Panc1 (cell line): ENCODE measurements at regions not wholly inside any gene's neighbourhood (a gene's known extent, or its start where the extent isn't known, plus 50 kb on each side); places are given as distances from the start of the nearest gene placed in this dataset.

Source experiments
- ATAC-seq: fragments of 200-7000 bp; cut with Tn5 transposase; 2 replicates; pipeline ENCODE4 v1.9.1; 2020; ENCODE audit warnings: mild to moderate bottlenecking, moderate library complexity
- BruUV-seq: library from RNA; stranded (reverse); fragments of 400-500 nt; replicated peaks from 2 replicates; lab custom pipeline; 2021; lab: Mats Ljungman, UMichigan
- CTCF ChIA-PET: fragments of 300-600 bp; sonication (Branson Sonifier 250); formaldehyde crosslinking; loops from one replicate; lab custom pipeline; 2022; ENCODE audit warnings: antibody characterized with exemption; lab: Charles Lee
- POLR2A ChIA-PET: fragments of 300-600 bp; sonication (Branson Sonifier 250); formaldehyde crosslinking; loops from one replicate; lab custom pipeline; 2022; ENCODE audit warnings: antibody characterized with exemption; lab: Charles Lee
- DNase-seq: peaks from one replicate; pipeline ENCODE4 v3.0.0-alpha.2; 2010; ENCODE audit warnings: low read depth, low spot score
- H3K27ac ChIP-seq: 2 replicates; pipeline ENCODE4 v1.5.1; 2011; ENCODE audit warnings: mild to moderate bottlenecking, low read length, inconsistent platforms
- H3K27me3 ChIP-seq: fragments of 200-500 bp; sonication (Bioruptor generic); 2 replicates; pipeline ENCODE4 v1.6.0; 2014; ENCODE audit warnings: low read length, inconsistent platforms; ENCODE audit not compliant: control insufficient read depth, insufficient read depth
- H3K36me3 ChIP-seq: fragments of 200-500 bp; sonication (Bioruptor generic); 2 replicates; pipeline ENCODE4 v1.5.1; 2014; ENCODE audit warnings: inconsistent platforms, mild to moderate bottlenecking, low read length, moderate library complexity; ENCODE audit not compliant: control insufficient read depth, insufficient read depth
- H3K4me1 ChIP-seq: 2 replicates; pipeline ENCODE4 v1.5.1; 2011; ENCODE audit warnings: inconsistent platforms, mild to moderate bottlenecking, low read length, moderate library complexity; ENCODE audit not compliant: control insufficient read depth, insufficient read depth
- H3K4me3 ChIP-seq, 2 experiments: 2 replicates each; pipeline ENCODE4 v1.5.1; 2011 to 2012; ENCODE audit warnings: low read depth in 2 of 2, low read length in 2 of 2, mild to moderate bottlenecking in 2 of 2, inconsistent platforms in 1 of 2, moderate library complexity in 1 of 2
- H3K9me3 ChIP-seq: fragments of 200-500 bp; sonication (Bioruptor generic); 2 replicates; pipeline ENCODE4 v1.5.1; 2014; ENCODE audit warnings: low read depth, mild to moderate bottlenecking, inconsistent platforms, low read length, moderate library complexity; ENCODE audit not compliant: control insufficient read depth, insufficient read depth
- POLR2AphosphoS5 ChIP-seq: IDR thresholded peaks from 2 replicates; pipeline ENCODE4 v1.6.1; 2012; ENCODE audit warnings: mild to moderate bottlenecking, low read depth, low read length, moderate library complexity
- REST ChIP-seq, 2 experiments: IDR thresholded peaks; 2 replicates each; pipeline ENCODE4 v1.6.1; 2011 to 2012; ENCODE audit warnings: low read depth in 2 of 2, control low read depth in 1 of 2, low read length in 1 of 2, mild to moderate bottlenecking in 1 of 2, moderate library complexity in 1 of 2; ENCODE audit not compliant: insufficient read depth in 1 of 2
- SIN3A ChIP-seq: IDR thresholded peaks from 2 replicates; pipeline ENCODE4 v1.6.1; 2012; ENCODE audit warnings: low read depth, mild to moderate bottlenecking, low read length, moderate library complexity, borderline replicate concordance; ENCODE audit not compliant: insufficient read depth
- TCF7L2 ChIP-seq: IDR thresholded peaks from 2 replicates; pipeline ENCODE4 v1.6.1; 2011; ENCODE audit warnings: mild to moderate bottlenecking, low read depth, low read length, inconsistent platforms
- in situ Hi-C: cut with HindIII; loops from 2 replicates; pipeline ENCODE4 v1.10.0; 2016; ENCODE audit warnings: low sequenced_read_pairs, low pct_unique_long_range_greater_than_20kb
- intact Hi-C: fragments of 100-400 bp; cut with micrococcal nuclease; formaldehyde crosslinking; loops from one replicate; pipeline ENCODE4 v1.10.0; 2022; ENCODE audit not compliant: unreplicated experiment
- TF ChIP-seq, protein P1 (sequence below): fragments of 450-650 bp; IDR thresholded peaks from 2 replicates; pipeline ENCODE4 v1.5.1; 2017; ENCODE audit warnings: mild to moderate bottlenecking

- no peaks in the 10 kb centered on the region for H3K36me3 ChIP-seq
- BruUV-seq, result no TSS peak
- in situ Hi-C loops (no loop called here), intact Hi-C loops (no loop called here)
- CTCF ChIA-PET, result no interaction called here
- H3K27me3 ChIP-seq, result no peaks in the 10 kb centered on the region
- H3K4me1 ChIP-seq, result no peaks in the 10 kb centered on the region
- no peak overlapping the region for H3K27ac ChIP-seq
- TF ChIP-seq TCF7L2 (no peak), SIN3A (no peak), POLR2AphosphoS5 (no peak), REST (IDR thresholded peaks at IDR 0.05; ENCODE audit: insufficient read depth in 1 of 2, low read depth in 2 of 2, low read length in 1 of 2) (no peak)
- TF ChIP-seq, protein P1, sequence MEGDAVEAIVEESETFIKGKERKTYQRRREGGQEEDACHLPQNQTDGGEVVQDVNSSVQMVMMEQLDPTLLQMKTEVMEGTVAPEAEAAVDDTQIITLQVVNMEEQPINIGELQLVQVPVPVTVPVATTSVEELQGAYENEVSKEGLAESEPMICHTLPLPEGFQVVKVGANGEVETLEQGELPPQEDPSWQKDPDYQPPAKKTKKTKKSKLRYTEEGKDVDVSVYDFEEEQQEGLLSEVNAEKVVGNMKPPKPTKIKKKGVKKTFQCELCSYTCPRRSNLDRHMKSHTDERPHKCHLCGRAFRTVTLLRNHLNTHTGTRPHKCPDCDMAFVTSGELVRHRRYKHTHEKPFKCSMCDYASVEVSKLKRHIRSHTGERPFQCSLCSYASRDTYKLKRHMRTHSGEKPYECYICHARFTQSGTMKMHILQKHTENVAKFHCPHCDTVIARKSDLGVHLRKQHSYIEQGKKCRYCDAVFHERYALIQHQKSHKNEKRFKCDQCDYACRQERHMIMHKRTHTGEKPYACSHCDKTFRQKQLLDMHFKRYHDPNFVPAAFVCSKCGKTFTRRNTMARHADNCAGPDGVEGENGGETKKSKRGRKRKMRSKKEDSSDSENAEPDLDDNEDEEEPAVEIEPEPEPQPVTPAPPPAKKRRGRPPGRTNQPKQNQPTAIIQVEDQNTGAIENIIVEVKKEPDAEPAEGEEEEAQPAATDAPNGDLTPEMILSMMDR, result no peak
- DNase-seq (no peak), ATAC-seq (no peak)
- POLR2A ChIA-PET, result no interaction called here
- no peaks in the 10 kb centered on the region for H3K9me3 ChIP-seq
- H3K4me3 ChIP-seq, result no peak overlapping the region
Measured at GRCh38 chr5:4625206-4625896, 514.8 kb upstream of the ADAMTS16 start.

DNA sequence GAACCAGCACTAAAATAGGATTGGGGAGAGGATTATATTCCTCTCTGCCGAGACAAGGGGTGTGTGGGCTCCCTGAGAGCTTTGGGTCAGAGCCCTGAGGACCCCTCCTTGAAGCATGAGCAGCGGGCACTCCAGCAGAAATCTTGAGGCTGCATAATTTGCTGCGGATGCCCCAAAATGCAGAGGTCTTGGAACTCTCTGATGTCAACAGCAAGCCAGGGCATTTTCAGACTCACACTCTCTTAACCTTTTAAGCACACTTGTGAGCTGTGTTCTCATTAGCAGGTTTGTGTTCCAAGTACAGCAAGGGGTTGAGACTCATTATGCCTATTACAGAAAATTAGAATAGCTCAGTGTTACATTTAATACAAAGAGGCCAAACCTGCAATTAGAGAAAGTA, 513.0 kb upstream of the ADAMTS16 start:
- in situ Hi-C loops (no loop called here), intact Hi-C loops (no loop called here)
- no peak overlapping the region for H3K27ac ChIP-seq
- TF ChIP-seq SIN3A, result no peak
- no peak for TF ChIP-seq REST (IDR thresholded peaks at IDR 0.05; ENCODE audit: insufficient read depth in 1 of 2, low read depth in 2 of 2, low read length in 1 of 2)
- TF ChIP-seq, protein P1, result no peak
- no peak for TF ChIP-seq TCF7L2
- TF ChIP-seq POLR2AphosphoS5, result no peak
- H3K27me3 ChIP-seq, result no peaks in the 10 kb centered on the region
- no peaks in the 10 kb centered on the region for H3K9me3 ChIP-seq
- H3K4me1 ChIP-seq, result no peaks in the 10 kb centered on the region
- ATAC-seq (no peak), DNase-seq (no peak)
- no peaks in the 10 kb centered on the region for H3K36me3 ChIP-seq
- POLR2A ChIA-PET, result no interaction called here
- BruUV-seq, result no TSS peak
- no peak overlapping the region for H3K4me3 ChIP-seq
- CTCF ChIA-PET, result no interaction called here
